ENCODE measurements at regions not wholly inside any gene's neighbourhood (a gene's known extent, or its start where the extent isn't known, plus 50 kb on each side); places are given as distances from the start of the nearest gene placed in this dataset.

DNA sequence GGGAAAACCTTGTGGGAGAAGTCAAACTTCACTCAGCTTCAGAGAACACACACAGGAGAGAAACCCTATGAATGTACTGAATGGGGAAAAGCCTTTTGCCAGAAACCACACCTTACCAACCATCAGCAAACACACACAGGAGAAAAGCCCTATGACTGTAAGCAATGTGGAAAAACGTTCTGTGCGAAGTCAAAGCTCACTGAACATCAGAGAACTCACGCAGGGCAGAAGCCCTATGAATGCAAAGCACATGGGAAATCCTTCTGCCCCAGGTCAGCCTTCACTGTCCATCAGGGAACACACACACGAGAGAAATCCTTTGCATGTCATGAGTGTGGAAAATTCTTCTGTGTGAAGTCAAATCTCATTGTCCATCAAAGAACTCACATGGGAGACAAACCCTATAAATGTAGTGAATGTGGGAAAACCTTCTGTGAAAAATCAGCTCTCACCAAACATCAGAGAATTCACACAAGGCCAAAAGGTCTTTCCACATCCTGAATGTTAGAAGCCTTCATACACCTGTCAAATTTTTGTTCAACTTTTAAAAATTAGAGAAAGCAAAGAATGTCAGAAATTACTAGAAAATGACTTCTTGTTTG, 199.4 kb downstream of the SMIM20 start:
- TF ChIP-seq RFX5 (IDR thresholded peaks at IDR 0.05): no peak
- no peak for TF ChIP-seq CEBPB (IDR thresholded peaks at IDR 0.05)
- TF ChIP-seq HOXB13 (CRISPR knock-in tag; IDR thresholded peaks at IDR 0.05; ENCODE audit: low read depth): no peak
- TF ChIP-seq, protein P1, sequence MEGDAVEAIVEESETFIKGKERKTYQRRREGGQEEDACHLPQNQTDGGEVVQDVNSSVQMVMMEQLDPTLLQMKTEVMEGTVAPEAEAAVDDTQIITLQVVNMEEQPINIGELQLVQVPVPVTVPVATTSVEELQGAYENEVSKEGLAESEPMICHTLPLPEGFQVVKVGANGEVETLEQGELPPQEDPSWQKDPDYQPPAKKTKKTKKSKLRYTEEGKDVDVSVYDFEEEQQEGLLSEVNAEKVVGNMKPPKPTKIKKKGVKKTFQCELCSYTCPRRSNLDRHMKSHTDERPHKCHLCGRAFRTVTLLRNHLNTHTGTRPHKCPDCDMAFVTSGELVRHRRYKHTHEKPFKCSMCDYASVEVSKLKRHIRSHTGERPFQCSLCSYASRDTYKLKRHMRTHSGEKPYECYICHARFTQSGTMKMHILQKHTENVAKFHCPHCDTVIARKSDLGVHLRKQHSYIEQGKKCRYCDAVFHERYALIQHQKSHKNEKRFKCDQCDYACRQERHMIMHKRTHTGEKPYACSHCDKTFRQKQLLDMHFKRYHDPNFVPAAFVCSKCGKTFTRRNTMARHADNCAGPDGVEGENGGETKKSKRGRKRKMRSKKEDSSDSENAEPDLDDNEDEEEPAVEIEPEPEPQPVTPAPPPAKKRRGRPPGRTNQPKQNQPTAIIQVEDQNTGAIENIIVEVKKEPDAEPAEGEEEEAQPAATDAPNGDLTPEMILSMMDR (IDR thresholded peaks at IDR 0.05): no peak
- TF ChIP-seq PHF8 (IDR thresholded peaks at IDR 0.05; ENCODE audit: borderline replicate concordance, low read depth): no peak
- no peak for TF ChIP-seq RARB (CRISPR knock-in tag; IDR thresholded peaks at IDR 0.05)
- TF ChIP-seq MYC (IDR thresholded peaks at IDR 0.05; ENCODE audit: borderline replicate concordance, low read length): no peak
- TF ChIP-seq CHD4 (IDR thresholded peaks at IDR 0.05; ENCODE audit: borderline replicate concordance): no peak
- TF ChIP-seq POLR2AphosphoS2 (conservative IDR thresholded peaks at IDR 0.05; ENCODE audit: low read length): no peak
- no peak for TF ChIP-seq POLR2A (IDR thresholded peaks at IDR 0.05; ENCODE audit: low read length)
- no peak for TF ChIP-seq CHD2 (IDR thresholded peaks at IDR 0.05; ENCODE audit: low read length, partially characterized antibody)
